Left kidney (tissue), 1 donor: ENCODE measurements at regions not wholly inside any gene's neighbourhood (a gene's known extent, or its start where the extent isn't known, plus 50 kb on each side); places are given as distances from the start of the nearest gene placed in this dataset.
"Not testable (repeated sequence)": the region's sequence is repeated elsewhere in the genome, so short reads cannot be mapped to it uniquely, and the experiment has no call there.

ENCODE experiments used
- DNase-seq: peaks from one replicate; pipeline ENCODE4 v3.0.0-alpha.2; 2013

DNA sequence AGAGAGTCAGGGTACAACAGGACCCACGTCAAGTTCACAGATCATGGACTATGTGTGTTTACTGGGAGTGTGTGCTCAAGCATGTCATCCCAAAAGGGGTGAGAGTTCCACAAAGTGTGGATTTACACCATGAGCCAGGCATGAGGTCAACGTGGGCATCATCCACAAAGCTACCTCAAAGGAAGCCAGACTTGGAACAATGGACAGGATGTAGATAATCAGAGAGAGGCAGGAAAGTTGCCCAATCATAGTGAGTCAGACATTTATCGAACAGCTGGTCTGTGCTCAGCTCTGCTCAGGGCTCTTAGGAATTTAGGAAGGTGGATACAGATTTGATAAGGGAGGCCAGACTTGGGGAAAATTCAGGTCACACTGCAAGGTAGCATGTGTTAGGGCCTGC, 317.2 kb upstream of the CDYL start:
- no peak for DNase-seq

DNA sequence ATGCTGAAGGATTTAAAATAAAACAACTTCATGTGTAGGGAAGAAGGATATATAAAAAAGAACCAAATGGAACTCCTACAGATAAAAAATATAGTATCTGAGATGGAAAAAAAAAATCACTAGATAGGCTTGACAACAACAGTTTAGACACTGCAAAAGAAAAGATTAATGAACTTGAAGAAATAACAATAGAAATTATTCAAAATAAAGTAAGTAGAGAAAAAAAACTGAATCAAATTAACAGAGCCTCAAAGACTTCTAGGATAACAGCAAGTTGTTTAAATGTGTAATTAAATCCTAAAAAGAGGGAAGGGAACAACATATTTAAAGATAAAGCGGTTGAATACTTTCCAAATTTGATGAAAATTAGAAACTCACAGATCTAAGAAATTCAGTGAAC, 316.3 kb upstream of the ECI2 start:
- DNase-seq, result no peak

DNA sequence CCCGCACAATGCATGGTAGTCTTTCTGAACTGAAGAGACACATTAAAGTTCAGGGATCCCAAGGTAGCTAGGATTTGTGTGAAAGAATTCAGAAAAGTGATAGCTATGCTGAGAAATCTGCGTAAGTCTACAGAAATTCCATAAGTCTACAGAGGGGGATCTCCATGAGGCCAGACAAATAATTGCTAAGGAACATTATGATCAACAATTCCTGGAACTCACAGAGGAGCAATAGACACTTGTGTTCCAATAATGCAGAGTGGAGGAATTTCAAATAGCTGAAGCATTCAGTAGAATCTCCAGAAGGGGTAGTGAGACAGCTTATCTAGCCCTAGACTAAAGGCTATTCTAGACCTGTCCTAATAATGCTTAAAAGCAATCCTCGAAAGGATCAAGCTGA, 315.7 kb upstream of the ECI2 start:
- no peak for DNase-seq

DNA sequence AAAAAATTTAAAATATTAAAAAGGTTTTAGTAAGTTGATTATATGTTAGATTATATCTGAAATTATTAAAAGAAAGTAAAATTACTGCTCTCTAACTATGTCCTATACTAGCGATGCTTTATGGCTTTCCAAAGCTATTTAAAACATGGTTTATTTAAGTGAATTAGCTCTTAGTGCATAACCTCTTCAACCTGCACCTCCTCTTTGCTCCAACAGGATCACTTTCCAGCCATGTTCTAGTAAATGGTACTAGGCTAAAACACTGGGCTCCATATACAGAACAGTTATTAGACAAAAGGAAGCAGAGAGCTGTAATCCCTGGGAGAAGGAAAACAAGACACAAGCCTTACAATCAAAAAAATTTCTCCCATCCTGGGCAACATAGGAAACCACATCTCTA, 314.9 kb upstream of the ECI2 start:
- no peak for DNase-seq

DNA sequence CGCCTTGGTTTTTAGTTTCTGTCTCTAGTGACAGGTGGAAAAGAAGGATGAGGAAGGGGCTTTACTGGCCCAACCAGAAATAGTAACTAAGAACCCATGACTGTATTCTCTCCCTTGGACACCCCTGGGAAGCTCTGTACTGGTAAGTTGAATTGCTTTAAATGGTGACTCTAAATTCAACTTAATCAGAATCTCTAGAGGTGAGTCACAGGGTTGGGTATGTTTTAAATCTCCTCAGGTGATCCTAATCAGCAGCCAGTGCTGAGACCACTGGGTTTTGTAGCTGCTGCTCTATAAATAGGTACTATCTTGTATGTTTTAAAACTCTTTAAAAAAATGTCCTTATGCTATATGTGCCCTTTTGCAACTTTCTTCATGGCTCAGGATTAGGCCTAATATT, 314.0 kb upstream of the ECI2 start:
- no peak for DNase-seq

DNA sequence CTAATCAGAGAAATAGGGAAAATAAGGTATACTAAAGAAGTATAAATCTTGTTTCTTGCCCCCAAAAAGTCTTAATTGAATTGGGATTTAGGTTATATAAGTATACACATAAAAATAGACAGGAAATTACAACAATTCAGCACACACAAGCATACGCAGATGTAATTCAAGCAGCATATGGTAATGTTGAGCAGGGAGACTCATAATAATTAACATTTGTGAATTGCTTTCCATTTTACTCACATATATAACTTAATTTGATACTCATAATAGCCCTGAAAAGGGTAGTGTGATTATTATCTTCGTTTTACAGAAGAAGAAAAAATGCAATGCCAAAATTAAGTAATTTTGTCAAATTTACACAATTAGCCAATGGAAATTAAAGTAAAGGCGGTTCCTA, 313.5 kb upstream of the ECI2 start:
- no peak for DNase-seq

DNA sequence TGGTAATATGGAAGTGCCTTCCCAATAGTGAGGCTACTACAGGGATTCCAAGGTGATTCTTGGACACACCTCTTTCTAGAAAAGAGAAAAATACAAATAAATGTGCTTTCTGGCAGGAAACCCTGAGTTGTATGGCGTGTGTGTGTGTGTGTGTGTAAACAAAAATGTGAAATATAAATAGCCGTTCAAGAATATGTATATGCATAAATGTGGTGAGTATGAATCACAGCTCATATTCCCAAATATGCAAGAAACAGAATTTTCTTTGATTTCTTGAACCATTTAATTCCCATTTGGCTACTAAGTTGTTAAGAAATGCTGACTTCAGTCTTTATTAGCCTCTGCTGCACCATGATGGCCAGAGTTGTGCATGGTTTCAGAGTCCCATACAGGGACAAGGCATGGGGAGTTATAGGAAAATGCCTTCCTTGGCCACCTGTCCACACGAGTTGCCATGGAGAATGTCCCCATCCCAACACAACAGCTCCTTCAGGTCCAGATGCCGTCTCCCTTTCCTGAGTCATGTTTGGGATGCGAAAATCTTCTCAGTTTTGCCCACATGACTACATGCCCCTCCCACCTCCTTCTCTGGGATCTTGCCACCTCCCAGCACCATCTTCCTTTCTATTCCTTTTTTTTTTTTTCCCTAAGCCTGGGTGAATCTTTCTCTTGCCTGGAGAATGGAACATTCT, 312.4 kb upstream of the ECI2 start:
- no peak for DNase-seq

DNA sequence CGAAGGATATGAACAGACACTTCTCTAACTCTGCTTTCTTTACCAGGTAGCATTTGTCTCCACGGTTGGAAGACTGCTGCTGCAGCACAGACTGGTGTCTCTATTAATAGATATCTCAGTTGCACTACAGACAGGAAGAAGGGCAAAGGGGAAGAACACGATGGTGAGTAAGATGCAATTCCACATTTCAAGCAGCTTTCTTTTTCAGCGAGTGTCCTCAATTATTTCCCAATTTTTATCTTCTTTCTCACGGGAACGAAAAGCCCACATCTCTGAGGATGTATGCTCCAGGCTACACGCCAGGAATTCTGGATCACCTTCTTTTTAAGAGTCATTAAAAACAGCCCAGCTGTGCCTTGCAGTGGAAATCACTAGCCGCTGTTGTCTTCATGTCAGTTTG, 311.6 kb upstream of the ECI2 start:
- DNase-seq, result no peak

DNA sequence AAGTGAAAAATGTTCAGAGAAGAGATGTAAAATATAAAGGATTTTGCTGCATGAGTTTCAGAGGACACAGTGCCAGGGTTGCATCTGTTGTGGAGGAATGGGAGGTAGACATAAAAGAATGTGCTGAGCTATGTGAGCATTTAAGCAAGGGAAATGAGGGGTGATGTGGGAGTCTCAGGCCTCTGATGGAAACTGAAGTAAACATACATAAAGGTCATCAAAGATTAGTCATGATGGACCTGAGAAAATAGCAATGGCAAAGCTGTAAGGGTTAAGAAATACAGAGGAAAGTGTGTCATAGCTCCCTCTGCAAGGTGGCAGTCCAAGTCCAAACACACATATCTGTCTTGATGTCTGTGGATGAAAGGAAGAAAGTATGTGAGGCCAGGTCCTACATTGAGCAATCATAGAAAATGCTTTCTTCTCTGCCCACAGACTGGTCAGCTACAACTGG, 306.6 kb upstream of the ECI2 start:
- no peak for DNase-seq

DNA sequence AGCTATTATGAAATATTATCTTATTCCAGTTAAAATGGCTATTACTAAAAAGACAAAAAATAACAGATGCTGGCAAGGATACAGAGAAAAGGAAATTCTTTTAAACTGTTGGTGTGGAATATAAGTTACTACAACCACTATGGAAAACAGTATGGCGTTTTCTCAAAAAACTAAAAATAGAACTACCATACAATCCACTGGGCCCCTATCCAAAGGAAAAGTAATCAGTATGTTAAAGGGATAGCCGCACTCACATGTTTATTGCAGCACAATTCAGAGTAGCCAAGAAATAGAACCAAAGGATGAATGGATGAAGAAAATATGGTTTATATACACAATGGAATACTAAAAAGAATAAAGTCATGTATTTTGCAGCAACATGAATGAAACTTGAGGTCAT, 303.8 kb upstream of the ECI2 start:
- no peak for DNase-seq

DNA sequence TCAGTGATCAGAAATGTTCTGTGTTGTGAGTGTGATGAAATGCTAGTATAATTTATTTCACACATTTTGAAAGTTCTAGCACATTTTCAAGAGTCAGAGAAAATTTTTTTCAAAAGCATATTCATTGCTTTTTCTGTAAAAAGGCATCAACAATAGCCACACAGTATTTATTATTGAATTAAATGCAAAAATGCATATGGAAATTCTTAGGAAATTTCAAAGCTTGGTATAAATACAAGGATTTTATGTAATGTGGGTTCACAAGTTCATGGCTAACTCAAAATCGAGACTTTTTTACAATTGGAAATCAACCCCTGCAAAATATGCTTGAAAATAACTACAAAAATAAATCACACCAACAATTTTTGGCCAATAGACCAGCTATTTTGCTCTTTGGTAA, 302.0 kb upstream of the ECI2 start:
- DNase-seq, result no peak

DNA sequence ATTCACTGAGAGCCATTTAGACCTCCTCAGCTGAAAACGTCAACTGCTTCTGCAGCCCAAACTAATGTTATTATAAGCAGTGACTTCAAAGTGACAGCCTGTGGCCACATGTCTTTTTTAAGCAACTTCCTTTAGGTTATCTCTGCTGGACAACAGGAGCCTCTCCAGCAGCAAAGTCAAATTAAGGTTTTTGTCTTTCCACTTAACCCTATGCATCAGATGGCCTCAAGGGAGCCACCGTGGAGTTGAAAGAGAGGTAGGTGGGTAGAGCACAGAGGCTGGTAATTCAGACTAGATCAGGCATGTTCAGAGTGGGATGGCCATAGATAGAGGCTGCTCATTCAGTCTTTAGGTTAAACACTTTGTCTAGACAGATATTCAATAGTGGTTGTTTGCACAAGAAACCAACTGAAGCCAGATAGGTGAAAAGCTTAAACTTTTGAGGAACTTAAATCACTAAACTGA, 300.6 kb upstream of the ECI2 start:
- no peak for DNase-seq

DNA sequence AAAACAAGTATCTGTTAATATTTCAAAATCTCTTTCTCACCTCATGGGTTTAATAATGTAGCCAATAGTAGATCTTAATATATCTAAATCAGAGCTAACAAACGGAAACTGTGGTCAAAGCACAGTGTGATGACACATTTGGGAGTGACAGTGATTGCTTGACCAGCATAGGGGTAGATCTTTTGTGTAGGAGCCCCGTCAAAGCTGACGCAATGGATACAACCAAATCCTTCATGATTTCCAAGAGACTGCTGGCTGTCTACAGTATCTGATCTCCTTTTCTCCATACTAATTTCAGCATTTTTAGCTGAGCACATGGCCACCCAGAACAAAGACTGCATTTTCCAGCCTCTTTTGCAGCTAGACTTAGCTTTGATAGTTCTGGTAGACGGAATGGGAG, 299.3 kb upstream of the ECI2 start:
- no peak for DNase-seq

DNA sequence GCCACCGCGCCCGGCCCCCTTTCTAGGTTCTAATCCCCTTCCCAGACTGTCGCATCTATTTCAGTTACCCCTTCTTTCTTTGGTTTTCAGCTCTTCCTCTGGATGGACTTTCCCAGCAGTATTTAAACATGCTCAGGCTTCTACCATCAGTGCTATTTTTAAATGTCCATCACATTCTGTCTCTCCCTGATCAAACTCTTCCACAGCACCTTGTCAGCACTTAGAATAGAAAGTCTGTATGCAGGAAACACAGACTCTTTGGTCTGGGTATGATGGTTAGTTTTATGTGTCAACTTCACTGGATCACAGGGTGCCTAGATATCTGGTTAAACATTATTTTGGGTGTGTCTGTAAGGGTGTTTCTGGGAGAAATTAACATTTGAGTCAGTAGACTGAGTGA, 297.8 kb upstream of the ECI2 start:
- DNase-seq, result no peak

DNA sequence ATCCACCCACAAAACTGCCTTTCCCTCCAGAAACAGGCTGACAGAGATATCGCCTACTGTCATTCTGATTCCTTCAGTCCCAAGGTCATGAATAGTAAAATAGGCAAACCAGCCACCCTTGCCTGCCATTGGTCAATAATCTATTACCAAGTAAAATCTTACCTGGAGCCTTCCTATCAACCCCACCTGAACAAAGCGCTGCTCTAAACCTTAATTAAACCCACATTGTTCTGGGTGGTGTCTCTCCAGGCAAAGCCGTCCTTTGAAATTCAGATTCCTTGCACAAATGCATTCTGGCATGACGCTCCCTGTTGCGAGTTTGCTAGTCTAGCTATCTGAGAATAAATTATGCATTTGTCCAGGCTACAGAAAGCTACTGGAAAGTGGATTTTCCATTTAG, 291.6 kb upstream of the ECI2 start:
- DNase-seq, result no peak

DNA sequence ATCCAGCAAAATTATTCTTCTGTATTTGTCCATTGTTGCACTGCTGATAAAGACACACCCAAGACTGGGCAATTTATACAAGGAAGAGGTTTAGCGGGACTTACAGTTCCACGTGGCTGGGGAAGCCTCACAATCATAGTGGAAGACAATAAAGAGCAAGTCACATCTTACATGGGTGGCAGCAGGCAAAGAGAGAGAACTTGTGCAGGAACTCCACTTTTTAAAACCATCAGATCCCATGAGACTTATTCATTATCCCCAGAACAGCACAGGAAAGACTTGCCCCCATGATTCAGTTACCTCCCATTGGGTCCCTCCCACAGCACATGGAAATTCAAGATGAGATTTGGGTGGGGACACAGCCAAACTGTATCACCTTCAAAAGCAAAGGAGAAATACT, 286.5 kb upstream of the ECI2 start:
- DNase-seq, result no peak

DNA sequence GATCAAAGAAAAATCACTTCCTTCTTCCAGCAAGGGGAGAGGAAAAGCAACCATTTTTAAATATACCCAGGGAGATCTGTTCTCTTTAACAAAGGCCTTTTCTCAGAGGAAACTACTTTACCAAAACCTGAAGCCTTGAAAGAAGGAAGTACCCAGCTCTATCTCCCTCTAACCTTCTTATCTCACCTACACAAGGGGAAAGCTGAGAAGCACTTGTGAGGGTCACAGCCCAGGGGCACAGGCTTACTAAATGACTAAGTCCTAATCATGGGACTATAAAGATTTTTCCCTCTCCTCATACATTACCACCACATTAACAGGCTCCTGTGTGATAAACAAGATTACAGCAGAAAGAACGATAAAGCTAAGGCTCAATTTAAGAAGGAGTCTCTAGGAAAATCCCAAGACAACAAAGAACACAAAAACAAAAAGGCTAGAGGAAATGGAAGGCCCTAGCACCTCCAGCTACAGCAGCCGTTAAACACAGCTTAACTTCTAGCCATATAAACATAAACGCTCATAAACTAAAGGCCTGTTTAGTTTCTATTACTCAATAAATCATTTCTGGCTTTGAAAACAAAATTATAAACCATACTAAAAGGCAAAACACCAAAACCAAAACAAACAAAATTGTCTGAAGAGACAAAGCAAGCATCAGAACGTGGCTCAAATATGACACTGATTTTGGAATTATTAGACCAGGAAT, 284.9 kb upstream of the ECI2 start:
- no peak for DNase-seq

DNA sequence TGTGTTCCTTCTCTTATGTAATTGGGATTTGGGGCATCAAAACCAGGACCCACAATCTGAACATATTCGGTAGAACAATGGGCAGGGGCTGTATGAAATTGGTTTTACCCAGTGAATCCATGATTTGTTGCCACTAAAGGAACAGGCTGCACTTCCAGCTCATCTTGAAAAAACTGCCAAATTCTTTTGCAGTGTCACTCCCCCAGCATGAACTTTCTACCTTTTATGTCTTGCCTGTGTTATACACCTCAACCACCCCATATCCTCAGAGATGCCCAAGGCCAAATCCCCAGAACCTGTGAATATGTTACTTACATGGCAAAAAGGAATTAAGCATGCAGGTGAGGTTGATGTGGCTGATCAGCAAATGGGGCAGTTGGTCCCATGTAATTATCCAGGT, 280.2 kb upstream of the ECI2 start:
- no peak for DNase-seq

DNA sequence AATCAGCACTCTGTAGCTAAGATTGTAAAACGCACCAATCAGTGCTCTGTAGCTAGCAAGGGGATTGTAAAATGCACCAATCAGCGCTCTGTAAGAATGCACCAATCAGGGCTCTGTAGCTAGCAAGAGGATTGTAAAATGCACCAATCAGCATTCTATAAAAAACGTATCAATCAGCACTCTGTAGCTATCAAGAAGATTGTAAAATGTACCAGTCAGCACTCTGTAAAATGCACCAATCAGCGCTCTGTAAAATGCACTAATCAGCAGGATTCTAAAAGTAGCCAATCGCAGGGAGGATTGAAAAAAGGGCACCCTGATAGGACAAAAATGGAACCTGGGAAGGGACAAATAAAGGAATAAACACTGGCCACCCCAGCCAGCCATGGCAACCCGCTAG, 278.7 kb upstream of the ECI2 start:
- DNase-seq, result not testable (repeated sequence)

DNA sequence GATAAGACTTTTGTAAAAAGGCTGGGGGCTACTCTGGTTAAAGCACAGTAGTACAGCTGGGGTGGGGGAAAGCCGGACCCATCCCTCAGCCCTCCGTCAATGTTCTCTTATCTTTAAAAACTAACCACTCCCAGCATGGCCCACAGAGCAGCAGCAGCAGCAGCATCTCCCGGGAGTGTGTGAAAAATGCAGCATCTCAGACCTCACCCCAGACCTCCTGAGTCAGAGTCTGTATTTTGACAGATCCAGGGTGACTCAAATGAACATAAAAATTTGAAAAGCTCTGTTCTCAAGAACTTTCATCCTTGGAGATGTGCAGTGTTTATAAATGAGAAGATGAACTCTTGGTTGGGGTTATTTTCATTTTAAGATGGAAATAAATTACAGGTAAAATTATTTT, 277.7 kb upstream of the ECI2 start:
- no peak for DNase-seq

DNA sequence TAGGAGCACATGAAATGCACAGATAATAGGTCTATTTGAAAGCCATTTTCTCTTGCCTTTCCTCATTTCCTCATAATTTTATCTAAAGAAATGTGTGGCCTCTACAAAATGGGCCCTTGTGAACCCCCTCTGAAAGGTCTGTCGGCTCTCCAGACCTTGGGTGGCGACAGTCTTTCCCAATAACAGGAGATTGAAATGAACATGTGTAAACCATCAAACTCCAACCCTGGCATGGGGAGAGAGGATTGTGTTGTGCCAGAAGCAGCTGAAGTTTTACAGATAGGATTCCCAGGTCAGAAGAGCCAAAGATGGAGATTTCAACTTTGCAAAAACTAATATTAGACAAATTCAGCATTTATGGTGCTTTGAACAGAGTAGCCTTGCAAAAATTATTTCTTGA, 277.1 kb upstream of the ECI2 start:
- no peak for DNase-seq

DNA sequence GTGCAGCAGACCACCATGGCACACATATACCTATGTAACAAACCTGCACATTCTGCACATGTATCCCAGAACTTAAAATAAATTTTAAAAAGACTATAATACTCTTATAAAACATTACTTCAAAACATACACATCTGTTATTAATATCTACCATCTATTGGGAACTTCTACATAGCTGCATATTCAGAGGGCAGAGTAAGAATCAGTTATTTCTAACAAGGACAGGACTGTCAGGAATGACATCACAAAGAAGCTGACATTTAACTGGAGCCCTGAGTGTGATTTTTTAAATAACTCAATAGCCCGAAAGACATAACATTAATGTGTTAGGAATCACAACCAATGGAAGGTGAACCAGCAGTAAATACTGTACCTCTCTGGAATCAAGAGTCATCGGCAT, 276.7 kb upstream of the ECI2 start:
- DNase-seq, result no peak

DNA sequence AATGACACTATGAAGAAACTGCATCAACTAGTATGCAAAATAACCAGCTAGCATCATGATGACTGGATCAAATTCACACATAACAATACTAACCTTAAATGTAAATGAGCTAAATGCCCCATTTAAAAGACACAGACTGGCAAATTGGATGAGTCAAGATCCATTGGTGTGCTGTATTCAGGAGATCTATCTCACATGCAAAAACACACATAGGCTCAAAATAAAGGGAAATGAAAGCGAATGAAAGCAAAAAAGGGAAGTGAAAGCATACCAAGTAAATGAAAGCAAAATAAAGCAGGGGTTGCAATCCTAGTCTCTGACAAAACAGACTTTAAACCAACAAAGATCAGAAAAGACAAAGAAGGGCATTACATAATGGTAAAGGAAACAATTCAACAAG, 272.3 kb upstream of the ECI2 start:
- DNase-seq, result not testable (repeated sequence)

DNA sequence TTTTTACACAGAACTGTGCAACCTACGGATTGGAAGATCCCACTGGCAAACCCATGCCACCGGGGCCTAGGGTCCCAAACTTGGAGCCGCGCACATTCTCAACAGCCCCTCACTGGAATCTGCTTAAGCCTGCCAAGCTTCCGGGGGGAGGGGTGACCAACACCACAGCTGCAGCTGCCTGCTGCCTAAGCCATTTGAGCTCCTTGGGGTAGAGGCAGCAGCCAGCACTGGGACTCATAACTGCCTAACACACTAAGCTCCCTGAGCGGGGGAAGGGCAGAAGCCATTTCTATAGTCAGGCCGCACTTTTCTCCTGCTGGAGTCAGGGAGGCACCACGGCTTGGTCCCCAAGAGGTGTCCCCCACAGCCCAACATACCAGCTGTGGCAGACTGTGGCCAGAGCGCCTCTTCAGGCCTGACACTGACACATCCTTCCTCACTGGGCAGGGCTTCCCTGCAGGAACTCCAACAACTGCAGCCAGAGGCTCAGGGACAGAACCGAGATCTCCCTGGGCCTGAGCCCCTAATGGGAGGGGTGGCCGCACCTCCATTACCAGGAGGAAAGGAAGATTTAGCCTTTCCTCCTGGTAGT, 270.3 kb upstream of the ECI2 start:
- DNase-seq, result no peak
